ENCODE measurements at regions not wholly inside any gene's neighbourhood (a gene's known extent, or its start where the extent isn't known, plus 50 kb on each side); places are given as distances from the start of the nearest gene placed in this dataset.

GRCh38 chr1:181947441-181947840, 114.1 kb downstream of the ZNF648 start:
- no peak for TF ChIP-seq GATA2 (CRISPR knock-in tag; IDR thresholded peaks at IDR 0.05)
- no peak for TF ChIP-seq CTCF (IDR thresholded peaks at IDR 0.05)
- no peak for TF ChIP-seq GABPA (IDR thresholded peaks at IDR 0.05; ENCODE audit: low read depth)
- TF ChIP-seq NFIC (IDR thresholded peaks at IDR 0.05; ENCODE audit: borderline replicate concordance) = no peak
- no peak for TF ChIP-seq FOSL2 (IDR thresholded peaks at IDR 0.05; ENCODE audit: borderline replicate concordance, low read depth)
- no peak for TF ChIP-seq POLR2AphosphoS5 (IDR thresholded peaks at IDR 0.05; ENCODE audit: low read depth, low read length)
- no peak for TF ChIP-seq EP300 (IDR thresholded peaks at IDR 0.05; ENCODE audit: borderline replicate concordance in 1 of 2, low read depth in 1 of 2, low read length in 1 of 2)
- TF ChIP-seq MXI1 (IDR thresholded peaks at IDR 0.05; ENCODE audit: low read depth, low read length) = no peak
- no peak for TF ChIP-seq FOXM1 (IDR thresholded peaks at IDR 0.05; ENCODE audit: low read depth)
- no peak for TF ChIP-seq SIN3A (IDR thresholded peaks at IDR 0.05; ENCODE audit: borderline replicate concordance, low read depth, low read length)

All from SK-N-SH (cell line).